IPS DF 4.7 (cell line): ENCODE measurements at regions not wholly inside any gene's neighbourhood (a gene's known extent, or its start where the extent isn't known, plus 50 kb on each side); places are given as distances from the start of the nearest gene placed in this dataset.
A peak's percentile ranks its signal among the peaks of the same experiment; 100 is the strongest.
"Not testable (repeated sequence)": the region's sequence is repeated elsewhere in the genome, so short reads cannot be mapped to it uniquely, and the experiment has no call there.

ENCODE experiments used
- DNase-seq: peaks from one replicate; pipeline ENCODE4 v3.0.0-alpha.2; 2013; ENCODE audit warnings: low spot score; ENCODE audit errors: extremely low read depth

GRCh38 chr2:83894976-83895375, 564.1 kb downstream of the SUCLG1 start:
- no peak for DNase-seq

GRCh38 chr2:83887757-83888156, 571.3 kb downstream of the SUCLG1 start:
- DNase-seq = no peak

GRCh38 chr2:83879127-83879526, 580.0 kb downstream of the SUCLG1 start:
- no peak for DNase-seq

DNA sequence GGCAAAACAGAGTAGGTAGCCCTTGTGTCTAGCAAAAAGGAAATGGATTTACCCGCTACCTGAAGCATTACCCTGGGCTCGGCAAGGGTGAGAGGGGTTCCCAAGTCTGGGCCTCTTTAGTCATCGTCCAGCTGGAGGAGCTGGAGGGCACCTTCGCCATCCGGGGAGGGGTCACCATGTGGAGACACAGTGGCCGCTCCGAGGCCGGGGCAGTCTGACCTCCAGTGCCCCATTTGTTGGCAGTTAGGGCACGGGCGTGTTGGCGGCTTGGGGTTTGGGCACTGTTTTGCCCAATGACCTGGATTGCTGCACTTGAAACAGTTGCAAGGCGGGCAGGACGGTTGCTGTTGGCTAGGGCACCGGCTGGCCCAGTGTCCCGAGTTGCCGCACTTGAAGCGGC, 581.8 kb downstream of the SUCLG1 start:
- DNase-seq = not testable (repeated sequence)

DNA sequence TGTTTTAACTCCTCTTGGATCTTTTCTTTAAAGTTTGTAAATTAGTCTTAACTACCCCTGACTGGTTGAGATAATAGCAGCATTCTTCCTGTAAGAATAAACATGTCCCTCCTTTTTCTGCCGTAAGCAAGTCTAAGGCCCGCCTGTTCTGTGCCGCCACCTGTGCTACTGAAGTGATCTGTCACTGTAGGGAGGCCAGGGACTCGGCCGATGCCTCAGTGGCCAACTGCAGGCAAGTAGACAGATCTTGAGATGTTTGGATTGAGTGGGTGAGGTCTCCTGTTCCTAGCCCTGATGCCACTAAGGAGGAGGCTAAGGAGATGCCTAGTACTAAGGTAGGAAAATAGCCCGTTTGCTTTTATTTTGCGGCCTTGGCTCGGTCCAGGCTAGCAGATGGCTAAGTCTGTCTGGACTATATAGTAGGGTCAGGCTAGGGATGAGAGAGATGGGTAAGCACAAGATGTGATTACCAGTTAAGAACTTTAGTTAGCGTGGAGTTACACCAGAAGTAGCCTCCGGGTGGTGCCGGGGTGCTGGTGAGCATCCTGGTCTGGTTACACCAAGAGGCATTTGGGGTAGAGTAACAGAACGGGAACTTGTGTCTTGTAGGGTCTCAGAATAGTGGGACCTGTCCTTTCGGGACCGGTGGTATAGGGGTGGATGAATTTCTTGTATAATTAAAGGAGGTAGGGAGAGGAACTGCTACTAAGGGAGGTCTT, 584.2 kb downstream of the SUCLG1 start:
- no peak for DNase-seq

- DNase-seq = no peak
Observed at GRCh38 chr2:83874066-83874465, 585.0 kb downstream of the SUCLG1 start.

- DNase-seq = no peak
Observed at GRCh38 chr2:83873110-83873509, 586.0 kb downstream of the SUCLG1 start.

DNA sequence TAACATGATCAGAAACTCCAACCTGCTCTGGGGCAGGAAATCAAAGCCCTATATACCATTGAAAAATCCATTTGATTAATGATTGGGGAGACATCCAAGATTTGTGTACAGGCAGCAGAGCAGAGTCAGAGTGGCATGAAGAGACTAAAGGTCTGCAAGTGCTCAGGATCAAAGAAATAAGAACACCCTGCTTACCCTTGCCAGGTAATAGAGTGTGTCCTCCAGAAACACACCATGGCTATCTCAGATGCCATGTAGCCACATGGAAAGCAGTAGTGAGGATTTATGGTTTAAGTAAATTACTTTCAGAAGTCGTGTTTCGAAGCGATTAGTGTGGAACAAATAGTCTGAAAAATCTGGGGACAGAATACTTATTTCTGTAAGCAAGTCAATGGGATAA, 592.9 kb downstream of the SUCLG1 start:
- DNase-seq = no peak

DNA sequence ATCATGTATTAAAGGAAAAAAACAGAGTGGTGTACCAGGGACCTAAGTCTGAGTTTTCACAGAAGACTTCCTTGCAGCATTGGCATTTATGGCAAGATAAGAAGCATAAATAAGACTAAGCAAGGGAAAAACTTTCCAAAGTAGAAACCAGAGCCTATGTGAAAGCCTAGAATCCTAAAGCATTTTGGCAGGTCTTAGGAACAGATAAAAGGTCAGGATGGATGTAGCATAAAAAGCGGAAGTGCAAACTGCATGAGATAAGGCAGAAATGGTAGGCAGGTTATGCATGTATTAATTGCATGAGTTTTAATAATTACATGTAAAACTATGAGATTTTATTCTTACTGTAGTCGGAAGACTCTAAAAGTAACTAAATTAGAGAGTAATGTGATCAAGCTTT, 596.5 kb downstream of the SUCLG1 start:
- no peak for DNase-seq

GRCh38 chr2:83860320-83860719, 598.8 kb downstream of the SUCLG1 start:
- DNase-seq = no peak

- no peak for DNase-seq
Observed at GRCh38 chr2:83859553-83859952, 599.5 kb downstream of the SUCLG1 start.

- DNase-seq = no peak
Observed at GRCh38 chr2:83851066-83851465, 608.0 kb downstream of the SUCLG1 start.

- no peak for DNase-seq
Observed at GRCh38 chr2:83850071-83850725, 608.9 kb downstream of the SUCLG1 start.

GRCh38 chr2:83844490-83844889, 614.6 kb downstream of the SUCLG1 start:
- no peak for DNase-seq

GRCh38 chr2:83842421-83842820, 616.7 kb downstream of the SUCLG1 start:
- DNase-seq = no peak

DNA sequence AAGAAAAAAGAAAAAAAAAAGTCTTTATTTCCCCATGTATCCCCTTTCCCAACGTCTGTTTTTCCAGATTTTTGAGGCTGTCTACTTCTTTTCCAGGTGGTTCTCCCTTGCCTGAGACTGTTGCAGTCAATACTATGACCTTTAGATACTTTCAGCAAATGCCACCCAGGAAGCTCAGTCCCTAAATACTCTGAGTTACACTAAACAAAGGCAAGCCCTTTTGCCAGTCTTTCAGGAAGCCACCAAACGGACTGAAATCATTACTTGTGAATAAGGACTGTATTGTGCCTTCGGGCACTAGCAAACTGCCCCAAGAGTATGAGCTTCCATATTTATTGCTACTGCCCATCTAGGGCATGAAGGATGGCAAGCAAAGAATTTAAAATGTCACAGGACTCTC, 621.3 kb downstream of the SUCLG1 start:
- no peak for DNase-seq

DNA sequence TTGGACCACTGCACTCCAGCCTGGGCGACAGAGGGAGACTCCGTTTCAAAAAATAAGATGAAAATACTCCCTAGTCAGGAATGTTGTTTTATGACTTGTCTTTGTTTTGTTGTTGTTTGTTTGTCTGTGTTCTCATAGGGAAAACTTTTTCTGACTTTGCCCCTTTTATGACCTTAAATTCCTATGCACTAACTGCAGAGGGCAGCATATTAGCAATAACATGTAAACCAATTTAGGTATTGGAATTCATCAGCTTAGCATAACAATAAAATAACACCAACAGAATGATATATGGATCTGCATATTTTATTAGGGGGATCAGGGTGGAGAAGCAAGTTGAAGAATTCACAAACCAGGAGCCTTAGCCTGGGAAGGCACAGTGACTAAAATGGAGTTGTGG, 631.5 kb downstream of the SUCLG1 start:
- DNase-seq = no peak

DNA sequence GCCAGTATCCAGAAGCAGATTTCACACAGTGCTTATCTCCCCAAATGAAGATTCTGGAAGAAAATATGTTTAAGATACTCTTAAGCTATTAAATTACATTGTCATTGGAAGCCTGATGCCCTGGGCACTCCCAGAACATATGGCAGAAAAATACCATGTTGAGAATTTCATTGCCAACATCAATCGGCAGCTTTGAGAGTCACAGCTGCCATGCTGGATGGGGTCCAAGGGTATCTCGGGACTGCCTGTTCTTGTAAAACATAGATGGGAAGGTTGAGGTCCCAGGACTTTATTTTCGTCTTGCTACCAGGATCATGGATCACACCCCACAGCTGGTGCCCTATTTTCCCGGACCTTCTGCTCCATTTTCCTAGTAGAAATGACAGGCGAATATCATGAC, 632.5 kb downstream of the SUCLG1 start:
- no peak for DNase-seq

DNA sequence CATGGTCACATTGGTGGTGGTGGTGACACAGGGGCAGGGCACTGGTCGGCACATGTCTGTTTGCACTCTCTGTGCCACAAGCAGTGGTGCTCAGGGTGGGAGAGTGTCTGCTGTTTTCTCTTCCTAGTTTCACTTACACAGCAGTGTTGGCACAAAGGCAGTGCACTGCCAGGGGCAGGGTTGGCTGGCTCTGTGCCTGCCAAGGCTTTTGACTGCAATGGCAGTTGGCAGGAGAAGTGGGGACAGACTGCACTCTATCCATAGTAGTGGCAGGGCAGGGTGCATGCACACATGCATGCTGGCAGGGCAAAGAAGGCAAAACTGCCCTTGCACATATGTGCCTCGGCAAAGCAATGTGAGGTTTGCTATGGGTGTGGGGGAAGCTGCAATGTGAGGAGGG, 635.9 kb downstream of the SUCLG1 start:
- no peak for DNase-seq

DNA sequence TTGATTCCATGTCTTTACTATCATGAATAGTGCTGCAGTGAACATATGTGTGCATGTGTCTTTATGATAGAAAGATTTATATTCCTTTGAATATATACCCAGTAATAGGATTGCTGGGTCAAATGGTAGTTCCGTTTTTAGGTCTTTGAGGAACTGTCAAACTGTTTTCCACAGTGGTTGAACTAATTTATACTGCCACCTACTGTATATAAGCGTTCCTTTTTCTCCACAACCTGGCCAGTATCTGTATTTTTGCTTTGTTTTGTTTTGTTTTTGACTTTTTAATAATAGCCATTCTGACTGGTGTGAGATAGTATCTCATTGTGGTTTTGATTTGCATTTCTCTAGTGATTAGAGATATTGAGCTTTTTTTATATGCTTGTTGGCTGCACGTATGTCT, 641.6 kb downstream of the SUCLG1 start:
- peak; percentile 5 for DNase-seq

- no peak for DNase-seq
Observed at GRCh38 chr2:83808878-83809277, 650.2 kb downstream of the SUCLG1 start.

GRCh38 chr2:83802604-83803003, 656.5 kb downstream of the SUCLG1 start:
- no peak for DNase-seq

GRCh38 chr2:83795777-83796176, 663.3 kb downstream of the SUCLG1 start:
- no peak for DNase-seq
